ENCODE measurements at regions not wholly inside any gene's neighbourhood (a gene's known extent, or its start where the extent isn't known, plus 50 kb on each side); places are given as distances from the start of the nearest gene placed in this dataset.

- Histone ChIP-seq H3K27ac (no peak overlapping the region), H3K36me3 (no peaks in the 10 kb centered on the region), H3K27me3 (replicated peaks; ENCODE audit: insufficient read depth) (no peaks in the 10 kb centered on the region), H3K9me3 (no peaks in the 10 kb centered on the region), H3K4me1 (ENCODE audit: control insufficient read depth in 1 of 2, low read depth in 2 of 2) (no peaks in the 10 kb centered on the region), H3K4me3 (no peak overlapping the region)
- no peak for DNase-seq (ENCODE audit: low spot score)
- TF ChIP-seq CTCF (IDR thresholded peaks at IDR 0.05): no peak
- no peak for ATAC-seq (ENCODE audit: insufficient number of reproducible peaks, low FRiP score, low read depth)
Measured at GRCh38 chr1:106548726-106549125, 507.7 kb upstream of the PRMT6 start.

- DNase-seq (ENCODE audit: low spot score) (no peak), ATAC-seq (ENCODE audit: insufficient number of reproducible peaks, low FRiP score, low read depth) (no peak)
- Histone ChIP-seq H3K36me3 (no peaks in the 10 kb centered on the region), H3K9me3 (no peaks in the 10 kb centered on the region), H3K27ac (no peak overlapping the region), H3K4me1 (ENCODE audit: control insufficient read depth in 1 of 2, low read depth in 2 of 2) (no peaks in the 10 kb centered on the region), H3K27me3 (replicated peaks; ENCODE audit: insufficient read depth) (no peaks in the 10 kb centered on the region), H3K4me3 (no peak overlapping the region)
- TF ChIP-seq CTCF (IDR thresholded peaks at IDR 0.05): no peak
Measured at GRCh38 chr1:106554294-106554693, 502.2 kb upstream of the PRMT6 start.

GRCh38 chr1:106555571-106555970 lies 500.9 kb upstream of the PRMT6 start:
- Histone ChIP-seq H3K9me3 (no peaks in the 10 kb centered on the region), H3K4me1 (ENCODE audit: control insufficient read depth in 1 of 2, low read depth in 2 of 2) (no peaks in the 10 kb centered on the region), H3K4me3 (no peak overlapping the region), H3K36me3 (no peaks in the 10 kb centered on the region), H3K27me3 (replicated peaks; ENCODE audit: insufficient read depth) (no peaks in the 10 kb centered on the region), H3K27ac (no peak overlapping the region)
- TF ChIP-seq CTCF (IDR thresholded peaks at IDR 0.05): no peak
- no peak for DNase-seq (ENCODE audit: low spot score)
- no peak for ATAC-seq (ENCODE audit: insufficient number of reproducible peaks, low FRiP score, low read depth)

- no peak overlapping the region for H3K27ac ChIP-seq
- DNase-seq (ENCODE audit: low spot score): no peak
- H3K9me3 ChIP-seq: no peaks in the 10 kb centered on the region
- H3K27me3 ChIP-seq (replicated peaks; ENCODE audit: insufficient read depth): no peaks in the 10 kb centered on the region
- no peak overlapping the region for H3K4me3 ChIP-seq
- no peak for TF ChIP-seq CTCF (IDR thresholded peaks at IDR 0.05)
- ATAC-seq (ENCODE audit: insufficient number of reproducible peaks, low FRiP score, low read depth): no peak
- no peaks in the 10 kb centered on the region for H3K4me1 ChIP-seq (ENCODE audit: control insufficient read depth in 1 of 2, low read depth in 2 of 2)
- H3K36me3 ChIP-seq: no peaks in the 10 kb centered on the region
Measured at GRCh38 chr1:106564192-106564591, 492.3 kb upstream of the PRMT6 start.

GRCh38 chr1:106568201-106568974 lies 488.1 kb upstream of the PRMT6 start:
- Histone ChIP-seq H3K4me1 (ENCODE audit: control insufficient read depth in 1 of 2, low read depth in 2 of 2) (no peaks in the 10 kb centered on the region), H3K27me3 (replicated peaks; ENCODE audit: insufficient read depth) (no peaks in the 10 kb centered on the region), H3K9me3 (no peaks in the 10 kb centered on the region), H3K4me3 (no peak overlapping the region), H3K27ac (no peak overlapping the region), H3K36me3 (no peaks in the 10 kb centered on the region)
- TF ChIP-seq CTCF (IDR thresholded peaks at IDR 0.05): no peak
- ATAC-seq (ENCODE audit: insufficient number of reproducible peaks, low FRiP score, low read depth) (no peak), DNase-seq (ENCODE audit: low spot score) (no peak)

Measured in thoracic aorta (tissue), 2 donors.